NCI-H524 treated with DMSO at 0.1 percent for 48 hours (cell line): ENCODE measurements at regions not wholly inside any gene's neighbourhood (a gene's known extent, or its start where the extent isn't known, plus 50 kb on each side); places are given as distances from the start of the nearest gene placed in this dataset.
"Not testable (repeated sequence)": the region's sequence is repeated elsewhere in the genome, so short reads cannot be mapped to it uniquely, and the experiment has no call there.

Source experiments
- DNase-seq: peaks from one replicate; lab custom pipeline; 2025; lab: John Stamatoyannopoulos, UW

GRCh38 chr9:26165426-26165825, 487.2 kb upstream of the TUSC1 start:
- DNase-seq, result no peak

GRCh38 chr9:26163931-26164330, 485.7 kb upstream of the TUSC1 start:
- DNase-seq, result no peak

GRCh38 chr9:26159575-26160392, 481.5 kb upstream of the TUSC1 start:
- no peak for DNase-seq

- no peak for DNase-seq
Measured at GRCh38 chr9:26158631-26159150, 480.4 kb upstream of the TUSC1 start.

- no peak for DNase-seq
Measured at GRCh38 chr9:26157411-26157810, 479.2 kb upstream of the TUSC1 start.

- DNase-seq, result no peak
Measured at GRCh38 chr9:26152350-26152749, 474.1 kb upstream of the TUSC1 start.

- no peak for DNase-seq
Measured at GRCh38 chr9:26148128-26148527, 469.9 kb upstream of the TUSC1 start.

GRCh38 chr9:26145938-26146337, 467.7 kb upstream of the TUSC1 start:
- no peak for DNase-seq

- DNase-seq, result no peak
Measured at GRCh38 chr9:26142631-26143030, 464.4 kb upstream of the TUSC1 start.

GRCh38 chr9:26142201-26142600, 464.0 kb upstream of the TUSC1 start:
- no peak for DNase-seq

- DNase-seq, result no peak
Measured at GRCh38 chr9:26133537-26133936, 455.3 kb upstream of the TUSC1 start.

GRCh38 chr9:26132746-26133312, 454.6 kb upstream of the TUSC1 start:
- no peak for DNase-seq

GRCh38 chr9:26131886-26132285, 453.6 kb upstream of the TUSC1 start:
- no peak for DNase-seq

- no peak for DNase-seq
Measured at GRCh38 chr9:26129217-26129616, 451.0 kb upstream of the TUSC1 start.

- no peak for DNase-seq
Measured at GRCh38 chr9:26125693-26126092, 447.4 kb upstream of the TUSC1 start.

- DNase-seq, result not testable (repeated sequence)
Measured at GRCh38 chr9:26116085-26116484, 437.8 kb upstream of the TUSC1 start.

GRCh38 chr9:26112724-26113123, 434.5 kb upstream of the TUSC1 start:
- DNase-seq, result no peak

GRCh38 chr9:26086396-26086795, 408.2 kb upstream of the TUSC1 start:
- DNase-seq, result no peak

- DNase-seq, result no peak
Measured at GRCh38 chr9:26081847-26082246, 403.6 kb upstream of the TUSC1 start.

- no peak for DNase-seq
Measured at GRCh38 chr9:26078706-26079105, 400.5 kb upstream of the TUSC1 start.

GRCh38 chr9:26077860-26078259, 399.6 kb upstream of the TUSC1 start:
- no peak for DNase-seq

- no peak for DNase-seq
Measured at GRCh38 chr9:26067608-26068007, 389.4 kb upstream of the TUSC1 start.

GRCh38 chr9:26066237-26066636, 388.0 kb upstream of the TUSC1 start:
- DNase-seq, result no peak
